Suprapubic skin (tissue), 4 donors: ENCODE measurements at regions not wholly inside any gene's neighbourhood (a gene's known extent, or its start where the extent isn't known, plus 50 kb on each side); places are given as distances from the start of the nearest gene placed in this dataset.

Experiments used
- DNase-seq, 2 donors: peaks; one replicate each; pipeline ENCODE4 v3.0.0-alpha.2; 2019; ENCODE audit warnings: low spot score in 2 of 2
- H3K27ac ChIP-seq: fragments of 200-600 bp; sonication (generic); one replicate; pipeline ENCODE4 v1.5.1; 2019
- H3K27me3 ChIP-seq: fragments of 200-600 bp; sonication (generic); one replicate; pipeline ENCODE4 v1.5.1; 2019
- H3K36me3 ChIP-seq: fragments of 200-600 bp; sonication (generic); one replicate; pipeline ENCODE4 v1.5.1; 2019
- H3K4me1 ChIP-seq: fragments of 200-600 bp; sonication (generic); one replicate; pipeline ENCODE4 v1.5.1; 2019
- H3K4me3 ChIP-seq: fragments of 200-600 bp; sonication (generic); one replicate; pipeline ENCODE4 v1.5.1; 2019; ENCODE audit warnings: mild to moderate bottlenecking
- H3K9me3 ChIP-seq: fragments of 200-600 bp; sonication (generic); one replicate; pipeline ENCODE4 v1.5.1; 2019
- CTCF ChIP-seq, 2 donors: fragments of 200-600 bp in 1 of 2; fragments of 450-650 bp in 1 of 2; sonication (generic) in 1 of 2; IDR thresholded peaks; one replicate each; pipeline ENCODE4 v1.5.1; 2016 to 2019; ENCODE audit warnings: antibody characterized with exemption in 2 of 2, mild to moderate bottlenecking in 1 of 2, moderate library complexity in 1 of 2
- EP300 ChIP-seq: sonication (generic); formaldehyde crosslinking; IDR thresholded peaks from one replicate; pipeline ENCODE4 v1.6.1; 2017; ENCODE audit warnings: antibody characterized with exemption
- POLR2A ChIP-seq, 2 donors: fragments of 450-650 bp; IDR thresholded peaks; one replicate each; pipeline ENCODE4 v1.6.1; 2017; ENCODE audit warnings: antibody characterized with exemption in 2 of 2, mild to moderate bottlenecking in 2 of 2, moderate library complexity in 2 of 2
- POLR2AphosphoS5 ChIP-seq, 3 donors: sonication (generic); formaldehyde crosslinking; IDR thresholded peaks; one replicate each; pipeline ENCODE4 v1.6.1; 2017; ENCODE audit warnings: antibody characterized with exemption in 3 of 3
- WGBS: methylation state at CpG from one replicate; pipeline ENCODE4 v1.1.5; 2018; 5-methylcytosine and 5-hydroxymethylcytosine counted together

- H3K27me3 ChIP-seq, result no peaks in the 10 kb centered on the region
- no peaks in the 10 kb centered on the region for H3K4me1 ChIP-seq
- H3K9me3 ChIP-seq, result no peaks in the 10 kb centered on the region
- DNase-seq, result no peak
- no peak overlapping the region for H3K4me3 ChIP-seq
- TF ChIP-seq EP300, result no peak
- TF ChIP-seq POLR2A (IDR thresholded peaks at IDR 0.05), result no peak
- no peak for TF ChIP-seq POLR2AphosphoS5 (IDR thresholded peaks at IDR 0.05)
- no peak for TF ChIP-seq CTCF (IDR thresholded peaks at IDR 0.05)
- H3K36me3 ChIP-seq, result no peaks in the 10 kb centered on the region
- H3K27ac ChIP-seq, result no peak overlapping the region
Measured at GRCh38 chr5:165201771-165202518, 1696.5 kb downstream of the MAT2B start.

GRCh38 chr5:165202519-165202910 lies 1697.1 kb downstream of the MAT2B start:
- 79% methylated on average over 3 of the region's 3 CpGs for WGBS
- H3K4me3 ChIP-seq, result no peak overlapping the region
- H3K27ac ChIP-seq, result no peak overlapping the region
- H3K36me3 ChIP-seq, result no peaks in the 10 kb centered on the region
- no peaks in the 10 kb centered on the region for H3K4me1 ChIP-seq
- no peak for DNase-seq
- TF ChIP-seq EP300 (no peak), POLR2A (IDR thresholded peaks at IDR 0.05) (no peak), CTCF (IDR thresholded peaks at IDR 0.05) (no peak), POLR2AphosphoS5 (IDR thresholded peaks at IDR 0.05) (no peak)
- H3K9me3 ChIP-seq, result no peaks in the 10 kb centered on the region
- no peaks in the 10 kb centered on the region for H3K27me3 ChIP-seq

- Histone ChIP-seq H3K36me3 (no peaks in the 10 kb centered on the region), H3K4me1 (no peaks in the 10 kb centered on the region), H3K27ac (no peak overlapping the region), H3K4me3 (no peak overlapping the region), H3K9me3 (no peaks in the 10 kb centered on the region), H3K27me3 (no peaks in the 10 kb centered on the region)
- WGBS, result 0% methylated on average over 1 of the region's 1 CpG
- no peak for DNase-seq
- TF ChIP-seq CTCF (IDR thresholded peaks at IDR 0.05) (peak in 1 of 2 donors; percentile 37), POLR2AphosphoS5 (IDR thresholded peaks at IDR 0.05) (no peak)
Measured at GRCh38 chr5:165209101-165209727, 1703.8 kb downstream of the MAT2B start.

- H3K4me1 ChIP-seq, result no peaks in the 10 kb centered on the region
- no peaks in the 10 kb centered on the region for H3K36me3 ChIP-seq
- no peaks in the 10 kb centered on the region for H3K27me3 ChIP-seq
- WGBS, result 71% methylated on average over 3 of the region's 3 CpGs
- H3K27ac ChIP-seq, result no peak overlapping the region
- DNase-seq, result no peak
- TF ChIP-seq POLR2AphosphoS5 (IDR thresholded peaks at IDR 0.05), result no peak
- TF ChIP-seq CTCF (IDR thresholded peaks at IDR 0.05), result no peak
- TF ChIP-seq POLR2A (IDR thresholded peaks at IDR 0.05), result no peak
- no peak for TF ChIP-seq EP300
- H3K4me3 ChIP-seq, result no peak overlapping the region
- H3K9me3 ChIP-seq, result no peaks in the 10 kb centered on the region
Measured at GRCh38 chr5:165224366-165225045, 1719.1 kb downstream of the MAT2B start.

- Histone ChIP-seq H3K27ac (no peak overlapping the region), H3K36me3 (no peaks in the 10 kb centered on the region), H3K4me3 (no peak overlapping the region), H3K9me3 (no peaks in the 10 kb centered on the region), H3K27me3 (no peaks in the 10 kb centered on the region), H3K4me1 (no peaks in the 10 kb centered on the region)
- DNase-seq, result no peak
- no peak for TF ChIP-seq POLR2AphosphoS5 (IDR thresholded peaks at IDR 0.05)
- TF ChIP-seq POLR2A (IDR thresholded peaks at IDR 0.05), result no peak
- no peak for TF ChIP-seq EP300
- TF ChIP-seq CTCF (IDR thresholded peaks at IDR 0.05), result no peak
- WGBS, result 83% methylated on average over 3 of the region's 3 CpGs
Measured at GRCh38 chr5:165227515-165227914, 1722.1 kb downstream of the MAT2B start.
